ENCODE measurements at regions not wholly inside any gene's neighbourhood (a gene's known extent, or its start where the extent isn't known, plus 50 kb on each side); places are given as distances from the start of the nearest gene placed in this dataset.

GRCh38 chr4:41471126-41472071 is 66.6 kb upstream of the LIMCH1 start:
- no peak for TF ChIP-seq CTCF (IDR thresholded peaks at IDR 0.05; ENCODE audit: low read length, missing control alignments)
- no peak for DNase-seq (ENCODE audit: low read depth)
- H3K4me3 ChIP-seq (replicated peaks; ENCODE audit: low read depth, low read length) = no peak overlapping the region

DNA sequence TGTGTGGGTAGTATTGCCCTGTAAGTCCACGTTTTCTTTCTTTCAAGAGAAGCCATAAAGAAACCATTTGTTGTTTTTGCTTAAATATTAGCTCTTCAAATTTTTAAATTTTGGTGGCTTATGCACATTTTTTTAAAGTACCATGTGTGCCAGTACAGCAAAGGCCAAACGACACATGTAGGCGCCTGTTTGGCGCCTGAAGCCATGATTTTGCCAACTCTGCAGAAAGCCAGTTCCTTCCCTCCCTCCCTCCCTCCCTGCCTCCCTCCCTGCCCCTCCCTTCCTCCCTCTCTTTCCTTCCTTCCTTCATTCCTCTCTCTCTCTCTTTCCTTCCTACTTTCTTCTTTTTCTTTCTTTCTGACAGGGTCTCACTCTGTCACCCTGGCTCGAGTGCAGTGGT is 65.9 kb upstream of the LIMCH1 start:
- H3K4me3 ChIP-seq (replicated peaks; ENCODE audit: low read depth, low read length) = no peak overlapping the region
- no peak for DNase-seq (ENCODE audit: low read depth)
- no peak for TF ChIP-seq CTCF (IDR thresholded peaks at IDR 0.05; ENCODE audit: low read length, missing control alignments)

DNA sequence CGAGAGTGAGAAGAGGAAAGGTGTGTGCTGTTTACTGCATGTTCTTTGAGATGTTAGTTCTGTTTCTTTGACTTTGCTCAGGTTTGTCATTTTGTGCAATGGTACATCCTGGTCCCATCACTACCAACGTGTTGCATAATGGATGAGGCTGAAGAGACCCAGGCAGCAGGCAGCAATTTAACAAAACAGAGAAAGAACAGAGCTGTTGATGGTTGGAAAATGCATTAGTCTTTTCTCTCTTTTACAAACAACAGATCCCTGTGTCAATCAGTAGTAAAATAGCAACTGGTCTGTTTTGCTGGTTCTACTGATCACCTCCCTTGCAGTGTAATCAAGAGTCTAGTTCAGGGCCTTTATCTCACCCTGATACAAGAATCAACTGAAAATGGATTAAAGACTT is 64.8 kb upstream of the LIMCH1 start:
- H3K4me3 ChIP-seq (replicated peaks; ENCODE audit: low read depth, low read length) = no peak overlapping the region
- DNase-seq (ENCODE audit: low read depth) = no peak
- TF ChIP-seq CTCF (IDR thresholded peaks at IDR 0.05; ENCODE audit: low read length, missing control alignments) = no peak

GRCh38 chr4:41475402-41475801 is 62.6 kb upstream of the LIMCH1 start:
- TF ChIP-seq CTCF (IDR thresholded peaks at IDR 0.05; ENCODE audit: low read length, missing control alignments) = no peak
- H3K4me3 ChIP-seq (replicated peaks; ENCODE audit: low read depth, low read length) = no peak overlapping the region
- DNase-seq (ENCODE audit: low read depth) = peak; percentile 6

DNA sequence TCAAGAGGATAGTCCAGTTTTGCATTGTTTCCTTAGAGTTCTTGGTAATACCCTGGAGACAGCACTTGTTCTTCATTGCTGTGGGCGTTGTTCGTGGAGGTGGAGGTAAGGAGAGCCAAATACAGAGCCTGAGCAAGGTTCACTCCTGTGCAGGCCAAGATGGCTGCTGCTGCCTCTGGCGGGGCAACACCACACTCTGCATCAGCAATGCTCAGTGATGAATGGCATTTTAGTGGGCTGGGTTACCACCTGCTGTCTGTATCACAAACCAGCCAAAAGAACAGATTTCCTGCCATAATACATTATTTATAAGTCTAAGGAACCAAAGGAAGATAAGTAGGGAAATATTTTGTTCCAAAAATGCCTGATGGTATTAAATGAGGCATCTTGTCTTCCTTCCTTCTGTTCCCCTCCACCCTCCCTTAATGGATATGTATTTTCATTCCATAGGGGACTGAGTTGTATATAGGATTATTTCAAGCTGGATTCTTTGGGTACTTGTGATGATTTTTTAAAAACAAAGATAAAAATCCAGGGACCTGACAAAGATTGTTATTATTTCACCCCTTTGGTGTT is 61.6 kb upstream of the LIMCH1 start:
- TF ChIP-seq CTCF (IDR thresholded peaks at IDR 0.05; ENCODE audit: low read length, missing control alignments) = no peak
- no peak for DNase-seq (ENCODE audit: low read depth)
- H3K4me3 ChIP-seq (replicated peaks; ENCODE audit: low read depth, low read length) = no peak overlapping the region

DNA sequence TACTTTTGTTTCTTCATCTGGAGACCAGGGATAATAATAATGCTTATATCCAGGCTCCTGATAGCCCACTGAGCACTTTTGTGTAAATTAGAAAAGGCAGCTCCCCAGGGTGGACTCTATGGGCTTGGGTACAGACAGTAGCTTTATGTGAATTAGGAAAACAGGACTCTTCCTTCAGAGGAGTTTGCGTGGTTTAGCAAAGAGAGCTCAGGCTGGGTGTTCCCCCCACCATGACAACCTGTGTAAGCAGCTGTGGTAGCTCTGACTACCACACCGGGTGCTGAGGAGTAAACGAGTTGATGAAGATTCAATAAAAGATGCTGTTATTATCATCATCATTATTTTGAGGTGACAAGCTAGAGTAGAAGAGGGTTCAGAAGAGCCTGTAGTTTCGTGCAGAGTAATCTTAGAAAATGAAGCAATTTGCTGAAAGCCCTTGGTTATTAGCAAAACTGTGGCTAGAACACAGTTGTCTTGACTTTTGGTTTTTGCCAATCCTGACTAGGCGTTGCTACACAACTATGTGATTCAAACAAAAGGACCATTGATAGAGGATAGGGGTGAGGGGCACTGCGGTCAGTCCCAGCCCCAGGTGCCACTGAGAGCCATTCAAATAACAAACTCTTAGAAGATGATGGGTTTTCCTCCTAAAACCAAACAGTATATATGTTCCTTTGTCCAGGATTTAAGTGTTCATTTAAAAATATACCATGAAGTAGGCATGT is 60.6 kb upstream of the LIMCH1 start:
- no peak for TF ChIP-seq CTCF (IDR thresholded peaks at IDR 0.05; ENCODE audit: low read length, missing control alignments)
- H3K4me3 ChIP-seq (replicated peaks; ENCODE audit: low read depth, low read length) = no peak overlapping the region
- DNase-seq (ENCODE audit: low read depth) = no peak
